ENCODE measurements at regions not wholly inside any gene's neighbourhood (a gene's known extent, or its start where the extent isn't known, plus 50 kb on each side); places are given as distances from the start of the nearest gene placed in this dataset.
"Not testable (repeated sequence)": the region's sequence is repeated elsewhere in the genome, so short reads cannot be mapped to it uniquely, and the experiment has no call there.

- DNase-seq (ENCODE audit: low read depth, low spot score) = not testable (repeated sequence)
Observed at GRCh38 chr6:71007298-71007697, 50.4 kb upstream of the B3GAT2 start.

- DNase-seq (ENCODE audit: low read depth, low spot score) = no peak
Observed at GRCh38 chr6:71011871-71012371, 55.1 kb upstream of the B3GAT2 start.

- DNase-seq (ENCODE audit: low read depth, low spot score) = peak; percentile 11
Observed at GRCh38 chr6:71012866-71013469, 56.1 kb upstream of the B3GAT2 start.

GRCh38 chr6:71015392-71015791 is 58.5 kb upstream of the B3GAT2 start:
- DNase-seq (ENCODE audit: low read depth, low spot score) = no peak

GRCh38 chr6:71028236-71028876 is 71.5 kb upstream of the B3GAT2 start:
- DNase-seq (ENCODE audit: low read depth, low spot score) = no peak

- DNase-seq (ENCODE audit: low read depth, low spot score) = no peak
Observed at GRCh38 chr6:71028877-71029252, 72.0 kb upstream of the B3GAT2 start.

GRCh38 chr6:71029555-71029954 is 72.7 kb upstream of the B3GAT2 start:
- no peak for DNase-seq (ENCODE audit: low read depth, low spot score)

GRCh38 chr6:71031912-71032311 is 75.1 kb upstream of the B3GAT2 start:
- no peak for DNase-seq (ENCODE audit: low read depth, low spot score)

- no peak for DNase-seq (ENCODE audit: low read depth, low spot score)
Observed at GRCh38 chr6:71033171-71033570, 76.3 kb upstream of the B3GAT2 start.

- no peak for DNase-seq (ENCODE audit: low read depth, low spot score)
Observed at GRCh38 chr6:71033890-71034289, 77.0 kb upstream of the B3GAT2 start.

- DNase-seq (ENCODE audit: low read depth, low spot score) = no peak
Observed at GRCh38 chr6:71034563-71035345, 77.9 kb upstream of the B3GAT2 start.

GRCh38 chr6:71035871-71036270 is 79.0 kb upstream of the B3GAT2 start:
- DNase-seq (ENCODE audit: low read depth, low spot score) = no peak

GRCh38 chr6:71038711-71039344 is 82.0 kb upstream of the B3GAT2 start:
- DNase-seq (ENCODE audit: low read depth, low spot score) = no peak

GRCh38 chr6:71040043-71040442 is 83.2 kb upstream of the B3GAT2 start:
- no peak for DNase-seq (ENCODE audit: low read depth, low spot score)

GRCh38 chr6:71040841-71041240 is 84.0 kb upstream of the B3GAT2 start:
- DNase-seq (ENCODE audit: low read depth, low spot score) = no peak

- DNase-seq (ENCODE audit: low read depth, low spot score) = no peak
Observed at GRCh38 chr6:71043902-71044301, 87.0 kb upstream of the B3GAT2 start.

GRCh38 chr6:71044753-71045152 is 87.9 kb upstream of the B3GAT2 start:
- DNase-seq (ENCODE audit: low read depth, low spot score) = no peak

GRCh38 chr6:71045296-71045695 is 88.4 kb upstream of the B3GAT2 start:
- DNase-seq (ENCODE audit: low read depth, low spot score) = no peak

GRCh38 chr6:71047417-71047816 is 90.6 kb upstream of the B3GAT2 start:
- no peak for DNase-seq (ENCODE audit: low read depth, low spot score)

GRCh38 chr6:71048320-71049164 is 91.7 kb upstream of the B3GAT2 start:
- DNase-seq (ENCODE audit: low read depth, low spot score) = no peak

GRCh38 chr6:71049198-71049770 is 92.4 kb upstream of the B3GAT2 start:
- DNase-seq (ENCODE audit: low read depth, low spot score) = no peak
